DND-41 (cell line): ENCODE measurements at regions not wholly inside any gene's neighbourhood (a gene's known extent, or its start where the extent isn't known, plus 50 kb on each side); places are given as distances from the start of the nearest gene placed in this dataset.

Source experiments
- EZH2 ChIP-seq: IDR thresholded peaks from 3 replicates; pipeline ENCODE4 v1.6.1; 2012; ENCODE audit warnings: borderline replicate concordance, low read depth, mild to moderate bottlenecking, moderate library complexity, low read length, inconsistent platforms; ENCODE audit not compliant: severe bottlenecking
- TF ChIP-seq, protein P1 (sequence below): IDR thresholded peaks from 2 replicates; pipeline ENCODE4 v1.5.1; 2012; ENCODE audit warnings: borderline replicate concordance, low read length, moderate library complexity, mild to moderate bottlenecking; ENCODE audit not compliant: poor library complexity, severe bottlenecking; ENCODE audit errors: extremely low read depth

GRCh38 chr3:67073812-67074211, 75.7 kb downstream of the KBTBD8 start:
- TF ChIP-seq, protein P1, sequence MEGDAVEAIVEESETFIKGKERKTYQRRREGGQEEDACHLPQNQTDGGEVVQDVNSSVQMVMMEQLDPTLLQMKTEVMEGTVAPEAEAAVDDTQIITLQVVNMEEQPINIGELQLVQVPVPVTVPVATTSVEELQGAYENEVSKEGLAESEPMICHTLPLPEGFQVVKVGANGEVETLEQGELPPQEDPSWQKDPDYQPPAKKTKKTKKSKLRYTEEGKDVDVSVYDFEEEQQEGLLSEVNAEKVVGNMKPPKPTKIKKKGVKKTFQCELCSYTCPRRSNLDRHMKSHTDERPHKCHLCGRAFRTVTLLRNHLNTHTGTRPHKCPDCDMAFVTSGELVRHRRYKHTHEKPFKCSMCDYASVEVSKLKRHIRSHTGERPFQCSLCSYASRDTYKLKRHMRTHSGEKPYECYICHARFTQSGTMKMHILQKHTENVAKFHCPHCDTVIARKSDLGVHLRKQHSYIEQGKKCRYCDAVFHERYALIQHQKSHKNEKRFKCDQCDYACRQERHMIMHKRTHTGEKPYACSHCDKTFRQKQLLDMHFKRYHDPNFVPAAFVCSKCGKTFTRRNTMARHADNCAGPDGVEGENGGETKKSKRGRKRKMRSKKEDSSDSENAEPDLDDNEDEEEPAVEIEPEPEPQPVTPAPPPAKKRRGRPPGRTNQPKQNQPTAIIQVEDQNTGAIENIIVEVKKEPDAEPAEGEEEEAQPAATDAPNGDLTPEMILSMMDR: no peak
- TF ChIP-seq EZH2: no peak
